HG02840 (cell line): ENCODE measurements at regions not wholly inside any gene's neighbourhood (a gene's known extent, or its start where the extent isn't known, plus 50 kb on each side); places are given as distances from the start of the nearest gene placed in this dataset.

Source experiments
- ATAC-seq: cut with Tn5 transposase; IDR thresholded peaks from one replicate; pipeline ENCODE4 v1.9.1; 2021; ENCODE audit warnings: mild to moderate bottlenecking, moderate library complexity, moderate number of reproducible peaks; ENCODE audit not compliant: unreplicated experiment, low FRiP score

- no peak for ATAC-seq
Measured at GRCh38 chr9:96020792-96021550, 145.5 kb downstream of the ERCC6L2 start.

- no peak for ATAC-seq
Measured at GRCh38 chr9:96020300-96020791, 144.9 kb downstream of the ERCC6L2 start.
